ENCODE measurements at regions not wholly inside any gene's neighbourhood (a gene's known extent, or its start where the extent isn't known, plus 50 kb on each side); places are given as distances from the start of the nearest gene placed in this dataset.

- no peaks in the 10 kb centered on the region for H3K4me1 ChIP-seq (ENCODE audit: control insufficient read depth in 5 of 5, insufficient read depth in 5 of 5, low read length in 5 of 5)
- H3K36me3 ChIP-seq (ENCODE audit: control insufficient read depth in 5 of 5, insufficient read depth in 5 of 5, low read length in 5 of 5) = no peaks in the 10 kb centered on the region
- no peak overlapping the region for H3K9ac ChIP-seq (ENCODE audit: low read length in 5 of 5)
Measured at GRCh38 chr3:632571-633170, 436.1 kb downstream of the CHL1 start.

GRCh38 chr3:634511-634910 is 437.9 kb downstream of the CHL1 start:
- Histone ChIP-seq H3K4me3 (ENCODE audit: low read depth in 1 of 5, low read length in 5 of 5) (no peak overlapping the region), H3K27me3 (ENCODE audit: control insufficient read depth in 5 of 5, insufficient read depth in 4 of 5, low read length in 5 of 5) (no peaks in the 10 kb centered on the region), H3K36me3 (ENCODE audit: control insufficient read depth in 5 of 5, insufficient read depth in 5 of 5, low read length in 5 of 5) (no peaks in the 10 kb centered on the region), H3K4me1 (ENCODE audit: control insufficient read depth in 5 of 5, insufficient read depth in 5 of 5, low read length in 5 of 5) (no peaks in the 10 kb centered on the region), H3K9ac (ENCODE audit: low read length in 5 of 5) (no peak overlapping the region), H3K27ac (ENCODE audit: low read depth, low read length) (no peak overlapping the region), H3K9me3 (ENCODE audit: control insufficient read depth in 5 of 5, low read length in 5 of 5) (no peaks in the 10 kb centered on the region)

More at GRCh38 chr3:632571-633170, 436.1 kb downstream of the CHL1 start:
- H3K27ac ChIP-seq (ENCODE audit: low read depth, low read length) = no peak overlapping the region
- no peak overlapping the region for H3K4me3 ChIP-seq (ENCODE audit: low read depth in 1 of 5, low read length in 5 of 5)
- no peaks in the 10 kb centered on the region for H3K9me3 ChIP-seq (ENCODE audit: control insufficient read depth in 5 of 5, low read length in 5 of 5)
- H3K27me3 ChIP-seq (ENCODE audit: control insufficient read depth in 5 of 5, insufficient read depth in 4 of 5, low read length in 5 of 5) = no peaks in the 10 kb centered on the region

GRCh38 chr3:635393-635792 is 438.8 kb downstream of the CHL1 start:
- Histone ChIP-seq H3K27ac (ENCODE audit: low read depth, low read length) (no peak overlapping the region), H3K36me3 (ENCODE audit: control insufficient read depth in 5 of 5, insufficient read depth in 5 of 5, low read length in 5 of 5) (no peaks in the 10 kb centered on the region), H3K9me3 (ENCODE audit: control insufficient read depth in 5 of 5, low read length in 5 of 5) (no peaks in the 10 kb centered on the region), H3K9ac (ENCODE audit: low read length in 5 of 5) (no peak overlapping the region), H3K27me3 (ENCODE audit: control insufficient read depth in 5 of 5, insufficient read depth in 4 of 5, low read length in 5 of 5) (no peaks in the 10 kb centered on the region), H3K4me3 (ENCODE audit: low read depth in 1 of 5, low read length in 5 of 5) (no peak overlapping the region), H3K4me1 (ENCODE audit: control insufficient read depth in 5 of 5, insufficient read depth in 5 of 5, low read length in 5 of 5) (no peaks in the 10 kb centered on the region)

GRCh38 chr3:643376-643775 is 446.8 kb downstream of the CHL1 start:
- H3K4me1 ChIP-seq (ENCODE audit: control insufficient read depth in 5 of 5, insufficient read depth in 5 of 5, low read length in 5 of 5) = no peaks in the 10 kb centered on the region
- no peak overlapping the region for H3K9ac ChIP-seq (ENCODE audit: low read length in 5 of 5)
- no peak overlapping the region for H3K4me3 ChIP-seq (ENCODE audit: low read depth in 1 of 5, low read length in 5 of 5)
- no peaks in the 10 kb centered on the region for H3K36me3 ChIP-seq (ENCODE audit: control insufficient read depth in 5 of 5, insufficient read depth in 5 of 5, low read length in 5 of 5)
- H3K27me3 ChIP-seq (ENCODE audit: control insufficient read depth in 5 of 5, insufficient read depth in 4 of 5, low read length in 5 of 5) = no peaks in the 10 kb centered on the region
- H3K9me3 ChIP-seq (ENCODE audit: control insufficient read depth in 5 of 5, low read length in 5 of 5) = no peaks in the 10 kb centered on the region
- H3K27ac ChIP-seq (ENCODE audit: low read depth, low read length) = no peak overlapping the region

- H3K27ac ChIP-seq (ENCODE audit: low read depth, low read length) = no peak overlapping the region
- H3K4me1 ChIP-seq (ENCODE audit: control insufficient read depth in 5 of 5, insufficient read depth in 5 of 5, low read length in 5 of 5) = no peaks in the 10 kb centered on the region
- no peaks in the 10 kb centered on the region for H3K36me3 ChIP-seq (ENCODE audit: control insufficient read depth in 5 of 5, insufficient read depth in 5 of 5, low read length in 5 of 5)
- H3K9ac ChIP-seq (ENCODE audit: low read length in 5 of 5) = no peak overlapping the region
- no peaks in the 10 kb centered on the region for H3K9me3 ChIP-seq (ENCODE audit: control insufficient read depth in 5 of 5, low read length in 5 of 5)
- no peak overlapping the region for H3K4me3 ChIP-seq (ENCODE audit: low read depth in 1 of 5, low read length in 5 of 5)
- no peaks in the 10 kb centered on the region for H3K27me3 ChIP-seq (ENCODE audit: control insufficient read depth in 5 of 5, insufficient read depth in 4 of 5, low read length in 5 of 5)
Measured at GRCh38 chr3:655824-656223, 437.0 kb upstream of the CNTN6 start.

GRCh38 chr3:661356-661755 is 431.5 kb upstream of the CNTN6 start:
- no peaks in the 10 kb centered on the region for H3K9me3 ChIP-seq (ENCODE audit: control insufficient read depth in 5 of 5, low read length in 5 of 5)
- no peak overlapping the region for H3K27ac ChIP-seq (ENCODE audit: low read depth, low read length)
- no peaks in the 10 kb centered on the region for H3K4me1 ChIP-seq (ENCODE audit: control insufficient read depth in 5 of 5, insufficient read depth in 5 of 5, low read length in 5 of 5)
- no peak overlapping the region for H3K4me3 ChIP-seq (ENCODE audit: low read depth in 1 of 5, low read length in 5 of 5)
- no peak overlapping the region for H3K9ac ChIP-seq (ENCODE audit: low read length in 5 of 5)
- H3K36me3 ChIP-seq (ENCODE audit: control insufficient read depth in 5 of 5, insufficient read depth in 5 of 5, low read length in 5 of 5) = no peaks in the 10 kb centered on the region
- no peaks in the 10 kb centered on the region for H3K27me3 ChIP-seq (ENCODE audit: control insufficient read depth in 5 of 5, insufficient read depth in 4 of 5, low read length in 5 of 5)

- Histone ChIP-seq H3K27me3 (ENCODE audit: control insufficient read depth in 5 of 5, insufficient read depth in 4 of 5, low read length in 5 of 5) (no peaks in the 10 kb centered on the region), H3K27ac (ENCODE audit: low read depth, low read length) (no peak overlapping the region), H3K4me1 (ENCODE audit: control insufficient read depth in 5 of 5, insufficient read depth in 5 of 5, low read length in 5 of 5) (no peaks in the 10 kb centered on the region), H3K4me3 (ENCODE audit: low read depth in 1 of 5, low read length in 5 of 5) (no peak overlapping the region), H3K9ac (ENCODE audit: low read length in 5 of 5) (no peak overlapping the region), H3K9me3 (ENCODE audit: control insufficient read depth in 5 of 5, low read length in 5 of 5) (peaks cover 0 to 6% (median 3%) of the 10 kb centered on the region in 5 donors), H3K36me3 (ENCODE audit: control insufficient read depth in 5 of 5, insufficient read depth in 5 of 5, low read length in 5 of 5) (no peaks in the 10 kb centered on the region)
Measured at GRCh38 chr3:674116-674515, 418.7 kb upstream of the CNTN6 start.

GRCh38 chr3:675846-676245 is 417.0 kb upstream of the CNTN6 start:
- Histone ChIP-seq H3K9me3 (ENCODE audit: control insufficient read depth in 5 of 5, low read length in 5 of 5) (peaks cover 0 to 6% (median 3%) of the 10 kb centered on the region in 5 donors), H3K36me3 (ENCODE audit: control insufficient read depth in 5 of 5, insufficient read depth in 5 of 5, low read length in 5 of 5) (no peaks in the 10 kb centered on the region), H3K9ac (ENCODE audit: low read length in 5 of 5) (no peak overlapping the region), H3K27me3 (ENCODE audit: control insufficient read depth in 5 of 5, insufficient read depth in 4 of 5, low read length in 5 of 5) (no peaks in the 10 kb centered on the region), H3K4me3 (ENCODE audit: low read depth in 1 of 5, low read length in 5 of 5) (no peak overlapping the region), H3K4me1 (ENCODE audit: control insufficient read depth in 5 of 5, insufficient read depth in 5 of 5, low read length in 5 of 5) (no peaks in the 10 kb centered on the region), H3K27ac (ENCODE audit: low read depth, low read length) (no peak overlapping the region)

GRCh38 chr3:683770-684169 is 409.1 kb upstream of the CNTN6 start:
- Histone ChIP-seq H3K9me3 (ENCODE audit: control insufficient read depth in 5 of 5, low read length in 5 of 5) (no peaks in the 10 kb centered on the region), H3K36me3 (ENCODE audit: control insufficient read depth in 5 of 5, insufficient read depth in 5 of 5, low read length in 5 of 5) (no peaks in the 10 kb centered on the region), H3K27me3 (ENCODE audit: control insufficient read depth in 5 of 5, insufficient read depth in 4 of 5, low read length in 5 of 5) (no peaks in the 10 kb centered on the region), H3K27ac (ENCODE audit: low read depth, low read length) (no peak overlapping the region), H3K9ac (ENCODE audit: low read length in 5 of 5) (no peak overlapping the region), H3K4me1 (ENCODE audit: control insufficient read depth in 5 of 5, insufficient read depth in 5 of 5, low read length in 5 of 5) (no peaks in the 10 kb centered on the region), H3K4me3 (ENCODE audit: low read depth in 1 of 5, low read length in 5 of 5) (no peak overlapping the region)

- no peak overlapping the region for H3K9ac ChIP-seq (ENCODE audit: low read length in 5 of 5)
- no peaks in the 10 kb centered on the region for H3K27me3 ChIP-seq (ENCODE audit: control insufficient read depth in 5 of 5, insufficient read depth in 4 of 5, low read length in 5 of 5)
- H3K36me3 ChIP-seq (ENCODE audit: control insufficient read depth in 5 of 5, insufficient read depth in 5 of 5, low read length in 5 of 5) = no peaks in the 10 kb centered on the region
- no peaks in the 10 kb centered on the region for H3K4me1 ChIP-seq (ENCODE audit: control insufficient read depth in 5 of 5, insufficient read depth in 5 of 5, low read length in 5 of 5)
- H3K9me3 ChIP-seq (ENCODE audit: control insufficient read depth in 5 of 5, low read length in 5 of 5) = peaks cover 0 to 12% (median 10%) of the 10 kb centered on the region in 5 donors
- H3K4me3 ChIP-seq (ENCODE audit: low read depth in 1 of 5, low read length in 5 of 5) = no peak overlapping the region
- no peak overlapping the region for H3K27ac ChIP-seq (ENCODE audit: low read depth, low read length)
Measured at GRCh38 chr3:690770-691169, 402.1 kb upstream of the CNTN6 start.

- H3K9ac ChIP-seq (ENCODE audit: low read length in 5 of 5) = no peak overlapping the region
Measured at GRCh38 chr3:700514-700913, 392.3 kb upstream of the CNTN6 start.

More at GRCh38 chr3:700514-700913, 392.3 kb upstream of the CNTN6 start:
- Histone ChIP-seq H3K27me3 (ENCODE audit: control insufficient read depth in 5 of 5, insufficient read depth in 4 of 5, low read length in 5 of 5) (no peaks in the 10 kb centered on the region), H3K4me3 (ENCODE audit: low read depth in 1 of 5, low read length in 5 of 5) (no peak overlapping the region), H3K36me3 (ENCODE audit: control insufficient read depth in 5 of 5, insufficient read depth in 5 of 5, low read length in 5 of 5) (no peaks in the 10 kb centered on the region), H3K4me1 (ENCODE audit: control insufficient read depth in 5 of 5, insufficient read depth in 5 of 5, low read length in 5 of 5) (no peaks in the 10 kb centered on the region), H3K27ac (ENCODE audit: low read depth, low read length) (no peak overlapping the region), H3K9me3 (ENCODE audit: control insufficient read depth in 5 of 5, low read length in 5 of 5) (peaks cover 0 to 3% (median 0%) of the 10 kb centered on the region in 5 donors)
